Right cardiac atrium (tissue), 5 donors: ENCODE measurements at regions not wholly inside any gene's neighbourhood (a gene's known extent, or its start where the extent isn't known, plus 50 kb on each side); places are given as distances from the start of the nearest gene placed in this dataset.

Experiments used
- ATAC-seq, 2 donors: fragments of 200-7000 bp; cut with Tn5 transposase; one replicate each; pipeline versions ENCODE4 v1.8.0 to v1.9.1; 2020; ENCODE audit warnings: moderate library complexity in 2 of 2, mild to moderate bottlenecking in 1 of 2
- DNase-seq, 3 donors: peaks; one replicate each; pipeline ENCODE4 v3.0.0-alpha.2; 2020
- H3K27ac ChIP-seq: one replicate; pipeline ENCODE4 v1.5.1; 2013; ENCODE audit warnings: mild to moderate bottlenecking, low read length, control low read depth, moderate library complexity
- H3K27me3 ChIP-seq: one replicate; pipeline ENCODE4 v1.6.1; 2013; ENCODE audit not compliant: control insufficient read depth, insufficient read depth
- H3K4me1 ChIP-seq: one replicate; pipeline ENCODE4 v1.6.1; 2013; ENCODE audit warnings: low read length; ENCODE audit not compliant: control insufficient read depth, insufficient read depth
- H3K4me3 ChIP-seq: one replicate; pipeline ENCODE4 v1.5.1; 2013; ENCODE audit warnings: low read length, control low read depth
- H3K9me3 ChIP-seq: one replicate; pipeline ENCODE4 v1.6.1; 2013; ENCODE audit warnings: low read length; ENCODE audit not compliant: control insufficient read depth
- WGBS: extraction: QIAGEN DNeasy Blood & Tissue Kit; methylation state at CpG from one replicate; pipeline ENCODE4 v1.1.7; 2013; 5-methylcytosine and 5-hydroxymethylcytosine counted together
- intact Hi-C, 4 donors: fragments of 100-400 bp; cut with DNase I; formaldehyde crosslinking; loops; one replicate each; pipeline versions ENCODE4 v1.11.0 to v1.14.0; 2022 to 2023
- donor health status: healthy with polysubstance abuse.
- donor health status: DM: no; HTN: yes; CAD: no.
- donor health status: DM: no; HTN: no; CAD: no.
- donor health status: DM: no; HTN: yes; CAD: no; lungs with severe emphysema.
- donor health status: DM: yes; HTN: yes; CAD: no.

DNA sequence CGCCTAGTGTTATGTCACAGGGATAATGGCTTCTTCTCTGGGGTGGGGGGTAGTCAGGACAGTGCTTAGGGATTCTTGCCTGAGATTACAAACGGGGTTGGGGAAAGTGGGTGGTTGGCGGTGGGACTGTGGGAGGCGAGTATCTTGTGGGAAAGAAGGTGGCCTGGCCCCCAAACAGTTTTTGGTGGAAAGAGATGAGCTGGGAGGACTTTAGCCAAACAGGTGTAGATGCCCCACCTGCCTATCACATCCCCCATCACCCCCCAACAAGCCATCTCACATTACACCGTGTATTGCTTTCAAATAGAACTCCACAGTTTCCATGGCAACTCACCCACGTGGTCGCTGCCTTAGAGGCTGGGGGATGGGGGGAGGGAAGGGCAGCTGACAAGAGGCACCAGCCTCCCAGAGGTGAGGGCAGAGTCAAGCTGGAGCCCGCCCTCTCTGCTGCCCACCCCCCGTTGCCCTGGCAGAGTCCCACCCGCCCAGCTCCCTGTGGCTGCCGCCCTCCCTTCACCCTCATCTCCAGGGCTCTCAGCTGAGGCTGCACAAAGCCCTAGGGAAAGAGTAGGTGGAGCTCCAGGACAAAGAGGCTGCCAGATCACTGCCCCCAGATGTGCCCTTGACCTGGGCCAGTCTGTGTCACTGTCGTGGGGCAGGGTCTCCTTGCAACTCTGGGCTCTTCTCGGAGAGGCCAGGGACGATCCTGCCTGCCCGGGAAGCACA lies 98.3 kb downstream of the LRRC74A start:
- no peak for ATAC-seq
- WGBS: 65% methylated on average over 15 of the region's 15 CpGs
- DNase-seq: peak in 1 of 3 donors; percentile 66
- Histone ChIP-seq H3K4me3 (no peak overlapping the region), H3K4me1 (peaks cover 13% of the 10 kb centered on the region), H3K9me3 (no peaks in the 10 kb centered on the region), H3K27me3 (no peaks in the 10 kb centered on the region), H3K27ac (no peak overlapping the region)
- intact Hi-C loops: no loop called here

DNA sequence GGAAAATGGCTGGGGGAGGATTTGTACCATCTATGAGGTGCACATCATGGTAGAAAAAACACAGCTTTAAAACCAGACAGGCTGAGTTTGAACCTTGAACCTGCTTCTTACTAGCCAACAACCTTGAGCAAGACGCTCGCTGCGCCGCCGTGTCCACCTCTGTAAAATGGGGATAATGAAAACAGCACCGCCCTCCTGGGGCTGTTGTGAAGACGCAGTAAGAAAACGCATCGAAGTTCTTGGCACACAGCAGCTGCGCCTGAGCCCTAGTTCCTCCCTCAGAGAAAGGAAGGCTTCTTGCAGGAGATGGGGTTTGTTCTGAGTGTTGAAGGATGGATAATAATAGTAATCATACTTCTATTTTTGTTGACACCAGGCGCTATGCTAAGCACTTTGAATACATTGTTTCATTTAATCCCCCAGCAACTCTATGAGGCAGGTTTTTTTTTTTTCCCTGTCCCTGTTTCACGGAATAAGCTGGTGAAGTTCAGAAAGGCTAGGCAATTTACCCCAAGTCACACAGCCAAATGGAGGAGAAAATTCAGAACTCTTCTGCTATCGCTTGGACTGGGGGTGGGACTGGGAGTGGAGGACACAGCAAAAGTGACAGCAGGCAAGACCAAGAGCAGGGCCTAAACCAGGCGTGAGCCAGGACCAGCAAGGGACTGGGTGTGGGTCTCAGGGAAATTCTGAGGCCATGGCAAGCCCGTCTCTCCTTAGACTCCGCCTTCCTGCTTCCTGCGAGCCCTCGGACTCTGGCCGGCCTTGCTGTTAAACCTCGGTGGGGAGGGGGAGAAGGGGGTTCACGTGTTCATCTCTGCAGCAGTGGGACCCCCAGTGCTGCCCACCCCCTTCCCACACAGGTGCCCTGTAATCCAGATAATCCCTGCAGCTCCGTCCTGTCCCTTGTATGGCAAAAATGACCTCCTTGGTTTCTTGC lies 97.5 kb downstream of the LRRC74A start:
- intact Hi-C loops: no loop called here
- peak in 1 of 3 donors; percentile 63 for DNase-seq
- no peak overlapping the region for H3K4me3 ChIP-seq
- 71% methylated on average over 22 of the region's 22 CpGs for WGBS
- no peaks in the 10 kb centered on the region for H3K27me3 ChIP-seq
- no peak overlapping the region for H3K27ac ChIP-seq
- no peaks in the 10 kb centered on the region for H3K9me3 ChIP-seq
- ATAC-seq: no peak
- peaks cover 18% of the 10 kb centered on the region for H3K4me1 ChIP-seq

DNA sequence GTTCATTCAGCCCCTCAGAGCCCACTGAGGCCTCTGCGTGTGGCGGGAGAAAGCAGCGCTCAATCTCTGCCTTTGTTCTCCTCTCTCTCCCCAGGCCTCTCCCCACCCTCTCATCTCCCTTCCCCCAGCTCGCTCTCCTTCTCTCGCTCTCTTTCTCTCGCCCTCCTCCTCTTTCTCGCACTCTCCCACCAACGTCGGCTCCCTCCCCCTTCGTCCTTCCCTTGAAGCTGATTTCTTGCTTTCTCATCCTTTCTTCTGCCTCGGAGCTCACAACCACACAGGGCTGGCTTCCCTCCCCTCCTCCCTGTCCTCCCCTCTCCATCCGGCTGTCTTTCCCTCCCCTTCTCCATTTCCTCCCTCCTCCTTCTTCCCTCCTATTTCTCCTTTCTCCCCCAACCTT lies 96.4 kb downstream of the LRRC74A start:
- Histone ChIP-seq H3K27ac (no peak overlapping the region), H3K4me1 (peaks cover 28% of the 10 kb centered on the region), H3K4me3 (no peak overlapping the region), H3K9me3 (no peaks in the 10 kb centered on the region), H3K27me3 (no peaks in the 10 kb centered on the region)
- intact Hi-C loops: no loop called here
- peak in 1 of 3 donors; percentile 29 for DNase-seq
- ATAC-seq: no peak
- 48% methylated on average over 11 of the region's 12 CpGs for WGBS

DNA sequence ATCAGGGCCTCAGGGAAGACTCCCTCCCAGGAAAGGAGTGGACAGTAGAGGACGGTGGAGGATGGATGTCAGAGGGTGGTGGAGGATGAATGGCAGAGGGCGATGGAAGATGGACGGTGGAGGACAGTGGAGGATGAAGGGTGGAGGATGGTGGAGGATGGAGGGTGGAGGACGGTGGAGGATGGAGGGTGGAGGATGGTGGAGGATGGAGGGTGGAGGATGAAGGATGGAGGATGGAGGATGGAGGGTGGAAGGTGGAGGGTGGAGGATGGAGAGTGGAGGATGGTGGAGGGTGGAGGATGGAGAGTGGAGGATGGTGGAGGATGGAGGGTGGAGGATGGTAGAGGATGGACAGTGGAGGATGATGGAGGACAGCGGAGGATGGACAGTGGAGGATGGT lies 95.9 kb downstream of the LRRC74A start:
- intact Hi-C loops: no loop called here
- DNase-seq: no peak
- no peak overlapping the region for H3K27ac ChIP-seq
- H3K4me1 ChIP-seq: peaks cover 30% of the 10 kb centered on the region
- WGBS: 96% methylated on average over 5 of the region's 5 CpGs
- ATAC-seq: no peak
- H3K4me3 ChIP-seq: no peak overlapping the region
- no peaks in the 10 kb centered on the region for H3K9me3 ChIP-seq
- H3K27me3 ChIP-seq: no peaks in the 10 kb centered on the region

DNA sequence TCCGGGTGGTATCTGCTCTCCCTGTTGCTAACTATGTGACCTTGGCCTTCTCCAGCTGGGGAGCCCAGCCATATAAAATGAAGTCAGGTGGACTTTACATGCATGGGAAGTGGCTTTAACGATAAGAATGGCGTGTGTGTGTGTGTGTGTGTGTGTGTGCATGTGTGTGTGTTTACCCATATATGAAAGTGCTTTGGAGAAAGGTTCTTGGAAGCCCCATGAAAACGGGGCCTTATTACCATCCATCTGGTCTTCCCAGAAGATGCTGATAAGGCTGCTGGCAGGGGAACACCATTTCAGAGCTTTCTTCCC lies 94.8 kb downstream of the LRRC74A start:
- intact Hi-C loops: no loop called here
- DNase-seq (no peak), ATAC-seq (no peak)
- no peak overlapping the region for H3K4me3 ChIP-seq
- peaks cover 27% of the 10 kb centered on the region for H3K4me1 ChIP-seq
- no peak overlapping the region for H3K27ac ChIP-seq
- H3K9me3 ChIP-seq: no peaks in the 10 kb centered on the region
- no peaks in the 10 kb centered on the region for H3K27me3 ChIP-seq
- WGBS: 46% methylated on average over 4 of the region's 4 CpGs

DNA sequence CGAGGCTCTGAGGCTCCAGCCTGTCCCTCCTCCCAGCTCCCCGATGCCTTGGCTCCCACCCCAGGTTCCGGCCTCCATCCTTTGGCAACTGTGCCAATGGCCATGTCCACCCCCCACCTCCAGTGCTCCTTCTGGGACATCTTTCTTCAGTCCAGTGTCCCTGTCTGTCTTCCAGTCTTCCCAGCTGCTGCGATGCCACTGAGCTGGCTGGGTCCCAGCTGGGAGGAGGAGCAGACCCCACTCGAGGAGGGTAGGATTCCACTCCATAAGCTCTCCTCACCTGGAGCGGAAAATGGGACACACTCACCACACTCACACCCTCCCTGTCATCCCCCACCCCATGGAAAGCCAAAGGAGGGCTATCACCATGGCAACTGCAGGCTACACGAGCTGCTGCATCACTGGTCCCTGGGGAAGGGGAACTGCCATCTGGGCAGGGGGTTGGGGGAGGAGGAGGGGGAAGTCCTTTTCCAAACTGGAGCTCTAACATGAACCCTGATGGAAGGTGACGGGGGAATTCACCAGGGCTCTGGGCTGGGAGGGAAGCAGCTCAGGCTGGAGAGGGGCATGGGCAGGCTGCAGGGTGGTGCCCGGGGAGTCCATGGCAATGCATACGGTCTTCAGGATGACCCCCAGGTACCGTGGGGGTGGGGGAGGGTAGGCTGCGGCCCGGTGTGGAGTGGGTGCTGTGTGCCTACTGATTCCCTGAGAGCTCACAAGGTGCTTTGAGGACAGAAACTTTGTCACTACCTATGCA lies 94.3 kb downstream of the LRRC74A start:
- DNase-seq: peak; percentile 59 to 85 (median 78)
- H3K4me1 ChIP-seq: peaks cover 27% of the 10 kb centered on the region

DNA sequence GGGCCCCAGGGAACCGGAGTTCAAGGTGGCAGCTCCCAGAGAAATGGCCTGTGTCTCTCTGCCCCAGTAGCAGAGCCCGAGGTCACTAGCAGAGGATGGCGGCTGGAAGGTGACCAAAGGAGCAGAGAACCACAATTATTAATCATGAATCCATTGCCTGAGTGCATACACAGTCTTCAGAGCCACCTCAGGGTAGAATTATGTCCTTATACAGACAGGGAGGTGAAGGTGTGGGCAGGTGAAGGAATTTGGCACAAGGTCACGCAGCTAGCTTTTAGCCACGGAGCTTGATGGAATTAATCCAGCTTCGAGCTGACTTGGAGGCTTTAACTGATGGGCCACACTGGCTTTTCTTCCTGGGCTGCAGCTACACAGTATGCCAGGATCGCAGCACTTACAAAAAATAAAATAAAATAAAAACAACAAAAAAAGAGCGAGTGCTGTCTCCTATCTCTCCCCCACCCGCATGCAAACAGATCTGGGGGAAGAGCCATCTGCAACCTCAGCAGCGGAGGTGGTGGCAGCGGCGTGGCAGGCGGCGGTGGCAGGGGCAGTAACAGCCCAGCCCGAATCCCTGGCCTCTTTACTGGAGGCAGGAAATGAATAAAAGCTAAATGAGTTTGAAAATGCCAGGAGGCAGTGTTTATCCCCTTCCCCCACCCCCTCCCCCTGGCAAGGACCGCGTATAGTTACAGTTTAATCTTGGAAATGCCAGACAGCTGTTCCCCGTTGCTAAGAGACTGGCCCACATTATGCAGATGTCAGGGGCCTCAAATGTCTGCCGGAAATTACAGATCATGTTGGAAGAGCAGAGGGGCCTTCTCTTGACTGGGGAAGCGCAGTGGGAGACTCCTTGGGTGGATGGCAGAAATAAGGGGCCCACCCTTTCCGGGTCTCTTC lies 93.5 kb downstream of the LRRC74A start:
- Histone ChIP-seq H3K4me3 (no peak overlapping the region), H3K4me1 (peaks cover 27% of the 10 kb centered on the region), H3K9me3 (no peaks in the 10 kb centered on the region), H3K27me3 (no peaks in the 10 kb centered on the region), H3K27ac (peak overlapping the region; percentile 97)
- ATAC-seq (peak; percentile 3 to 22), DNase-seq (peak in 2 of 3 donors; percentile 35 to 74)
- WGBS: 10% methylated on average over 21 of the region's 21 CpGs
- intact Hi-C loops: loop anchor here in 2 of 4 donors (5.0 to 10.0 kb wide), 2 partner anchors 38 to 105 kb away; partner anchors contain the start of gene IRF2BPL (in 1 of the 2)

More for the DNA sequence above, 94.3 kb downstream of the LRRC74A start:
- H3K27me3 ChIP-seq: no peaks in the 10 kb centered on the region
- no peak for ATAC-seq
- H3K9me3 ChIP-seq: no peaks in the 10 kb centered on the region
- WGBS: 41% methylated on average over 13 of the region's 13 CpGs
- H3K27ac ChIP-seq: peak overlapping the region; percentile 71
- H3K4me3 ChIP-seq: no peak overlapping the region
- intact Hi-C loops: no loop called here
